GM19397 (cell line): ENCODE measurements at regions not wholly inside any gene's neighbourhood (a gene's known extent, or its start where the extent isn't known, plus 50 kb on each side); places are given as distances from the start of the nearest gene placed in this dataset.

ENCODE experiments used
- ATAC-seq: cut with Tn5 transposase; IDR thresholded peaks from one replicate; pipeline ENCODE4 v1.9.1; 2021; ENCODE audit warnings: mild to moderate bottlenecking, moderate library complexity; ENCODE audit not compliant: unreplicated experiment

- no peak for ATAC-seq
Measured at GRCh38 chr10:3692387-3692999, 92.5 kb downstream of the KLF6 start.

GRCh38 chr10:3691482-3691881 lies 93.5 kb downstream of the KLF6 start:
- ATAC-seq: no peak

GRCh38 chr10:3689871-3690510 lies 95.0 kb downstream of the KLF6 start:
- no peak for ATAC-seq

GRCh38 chr10:3687510-3688081 lies 97.4 kb downstream of the KLF6 start:
- no peak for ATAC-seq

- no peak for ATAC-seq
Measured at GRCh38 chr10:3685384-3685783, 99.6 kb downstream of the KLF6 start.

GRCh38 chr10:3684891-3685290 lies 100.1 kb downstream of the KLF6 start:
- ATAC-seq: no peak

- ATAC-seq: no peak
Measured at GRCh38 chr10:3683560-3683959, 101.4 kb downstream of the KLF6 start.

- ATAC-seq: no peak
Measured at GRCh38 chr10:3682745-3683144, 102.3 kb downstream of the KLF6 start.

GRCh38 chr10:3681642-3682554 lies 103.1 kb downstream of the KLF6 start:
- ATAC-seq: no peak

GRCh38 chr10:3679950-3680629 lies 104.9 kb downstream of the KLF6 start:
- no peak for ATAC-seq

GRCh38 chr10:3678629-3679227 lies 106.3 kb downstream of the KLF6 start:
- ATAC-seq: no peak

- ATAC-seq: no peak
Measured at GRCh38 chr10:3676564-3676963, 108.4 kb downstream of the KLF6 start.

GRCh38 chr10:3672220-3672619 lies 112.8 kb downstream of the KLF6 start:
- ATAC-seq: no peak

- ATAC-seq: no peak
Measured at GRCh38 chr10:3671386-3671955, 113.5 kb downstream of the KLF6 start.

- no peak for ATAC-seq
Measured at GRCh38 chr10:3668966-3669330, 116.1 kb downstream of the KLF6 start.

- no peak for ATAC-seq
Measured at GRCh38 chr10:3668276-3668965, 116.6 kb downstream of the KLF6 start.

- no peak for ATAC-seq
Measured at GRCh38 chr10:3666525-3667302, 118.3 kb downstream of the KLF6 start.

GRCh38 chr10:3665316-3665908 lies 119.6 kb downstream of the KLF6 start:
- ATAC-seq: no peak

- no peak for ATAC-seq
Measured at GRCh38 chr10:3662775-3663174, 122.2 kb downstream of the KLF6 start.
